SK-N-SH treated with all-trans-retinoic acid at 6 μM for 48 hours (cell line): ENCODE measurements at regions not wholly inside any gene's neighbourhood (a gene's known extent, or its start where the extent isn't known, plus 50 kb on each side); places are given as distances from the start of the nearest gene placed in this dataset.

Experiments used
- GLIS3 ChIP-seq: fragments of 250-450 bp; sonication (Bioruptor Pico); IDR thresholded peaks from 2 replicates; pipeline ENCODE4 v1.5.0; 2020; ENCODE audit warnings: mild to moderate bottlenecking, moderate library complexity
- RARB ChIP-seq: fragments of 250-450 bp; sonication (Bioruptor Pico); IDR thresholded peaks from 2 replicates; pipeline ENCODE4 v1.8.0; 2021; ENCODE audit warnings: mild to moderate bottlenecking, moderate library complexity
- SNAI2 ChIP-seq: fragments of 250-450 bp; sonication (Bioruptor Pico); IDR thresholded peaks from 2 replicates; pipeline ENCODE4 v1.5.0; 2020; ENCODE audit warnings: mild to moderate bottlenecking, moderate library complexity
- ZFP30 ChIP-seq: fragments of 450-650 bp; formaldehyde crosslinking; IDR thresholded peaks from 2 replicates; pipeline ENCODE4 v1.5.0; 2022; ENCODE audit warnings: mild to moderate bottlenecking, moderate library complexity
- ZNF565 ChIP-seq: fragments of 450-650 bp; formaldehyde crosslinking; conservative IDR thresholded peaks from 2 replicates; pipeline ENCODE4 v1.5.0; 2020; ENCODE audit warnings: low read depth, mild to moderate bottlenecking, moderate library complexity
- TF ChIP-seq, protein P1 (sequence below): fragments of 250-450 bp; sonication (Bioruptor Pico); IDR thresholded peaks from 2 replicates; pipeline ENCODE4 v1.5.1; 2020; ENCODE audit warnings: low read depth, mild to moderate bottlenecking, moderate library complexity

DNA sequence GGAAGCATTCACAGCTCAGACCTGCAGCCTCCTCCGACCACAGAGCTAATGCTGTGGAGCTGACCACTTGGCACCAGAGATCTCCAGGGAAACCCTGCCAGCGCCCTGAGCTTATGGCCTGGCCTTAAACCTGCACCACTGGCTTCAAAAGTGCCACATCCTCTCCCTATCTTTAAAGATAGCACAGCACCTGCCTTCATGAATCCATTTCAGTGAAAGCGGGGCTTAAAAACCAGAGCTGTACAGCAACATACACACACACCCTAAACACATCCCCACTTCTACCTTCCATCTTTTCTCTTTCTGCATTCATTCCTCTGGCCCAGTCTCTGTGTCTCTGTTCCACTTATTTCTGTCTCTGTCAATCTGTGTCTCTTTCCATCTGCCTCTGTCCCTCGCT lies 59.8 kb upstream of the CCDC167 start:
- TF ChIP-seq RARB (CRISPR knock-in tag): no peak
- TF ChIP-seq GLIS3 (CRISPR knock-in tag): no peak
- TF ChIP-seq, protein P1, sequence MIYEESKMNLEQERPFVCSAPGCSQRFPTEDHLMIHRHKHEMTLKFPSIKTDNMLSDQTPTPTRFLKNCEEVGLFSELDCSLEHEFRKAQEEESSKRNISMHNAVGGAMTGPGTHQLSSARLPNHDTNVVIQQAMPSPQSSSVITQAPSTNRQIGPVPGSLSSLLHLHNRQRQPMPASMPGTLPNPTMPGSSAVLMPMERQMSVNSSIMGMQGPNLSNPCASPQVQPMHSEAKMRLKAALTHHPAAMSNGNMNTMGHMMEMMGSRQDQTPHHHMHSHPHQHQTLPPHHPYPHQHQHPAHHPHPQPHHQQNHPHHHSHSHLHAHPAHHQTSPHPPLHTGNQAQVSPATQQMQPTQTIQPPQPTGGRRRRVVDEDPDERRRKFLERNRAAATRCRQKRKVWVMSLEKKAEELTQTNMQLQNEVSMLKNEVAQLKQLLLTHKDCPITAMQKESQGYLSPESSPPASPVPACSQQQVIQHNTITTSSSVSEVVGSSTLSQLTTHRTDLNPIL (CRISPR knock-in tag): no peak
- TF ChIP-seq SNAI2 (CRISPR knock-in tag): no peak
- no peak for TF ChIP-seq ZFP30 (CRISPR knock-in tag)
- no peak for TF ChIP-seq ZNF565
